ENCODE measurements at regions not wholly inside any gene's neighbourhood (a gene's known extent, or its start where the extent isn't known, plus 50 kb on each side); places are given as distances from the start of the nearest gene placed in this dataset.

- DNase-seq: no peak
These were observed 53.7 kb upstream of the SMAD1 start for GRCh38 chr4:145427991-145428390.

- no peak for DNase-seq
These were observed 54.4 kb upstream of the SMAD1 start for GRCh38 chr4:145427221-145427620.

- no peak for DNase-seq
These were observed 58.5 kb upstream of the SMAD1 start for GRCh38 chr4:145423017-145423708.

- no peak for DNase-seq
These were observed 60.9 kb upstream of the SMAD1 start for GRCh38 chr4:145420595-145421214.

GRCh38 chr4:145418739-145419138, 62.9 kb upstream of the SMAD1 start:
- DNase-seq: no peak

GRCh38 chr4:145417348-145418130, 64.1 kb upstream of the SMAD1 start:
- no peak for DNase-seq

- no peak for DNase-seq
These were observed 66.8 kb upstream of the SMAD1 start for GRCh38 chr4:145414841-145415240.

GRCh38 chr4:145414226-145414625, 67.4 kb upstream of the SMAD1 start:
- no peak for DNase-seq

GRCh38 chr4:145406970-145407369, 74.7 kb upstream of the SMAD1 start:
- no peak for DNase-seq

GRCh38 chr4:145404761-145405160, 76.9 kb upstream of the SMAD1 start:
- no peak for DNase-seq

- no peak for DNase-seq
These were observed 85.1 kb upstream of the SMAD1 start for GRCh38 chr4:145396581-145396980.

GRCh38 chr4:145390571-145390970, 91.1 kb upstream of the SMAD1 start:
- no peak for DNase-seq

- no peak for DNase-seq
These were observed 92.1 kb upstream of the SMAD1 start for GRCh38 chr4:145389550-145389949.

GRCh38 chr4:145388043-145388442, 93.6 kb upstream of the SMAD1 start:
- no peak for DNase-seq

GRCh38 chr4:145387079-145387478, 94.6 kb upstream of the SMAD1 start:
- DNase-seq: no peak

- DNase-seq: no peak
These were observed 100.5 kb upstream of the SMAD1 start for GRCh38 chr4:145381163-145381562.

- no peak for DNase-seq
These were observed 101.5 kb upstream of the SMAD1 start for GRCh38 chr4:145380123-145380522.

- no peak for DNase-seq
These were observed 106.2 kb upstream of the SMAD1 start for GRCh38 chr4:145375416-145375815.

- DNase-seq: no peak
These were observed 129.1 kb upstream of the SMAD1 start for GRCh38 chr4:145352438-145353145.

GRCh38 chr4:145351922-145352321, 129.7 kb upstream of the SMAD1 start:
- no peak for DNase-seq

- no peak for DNase-seq
These were observed 130.5 kb upstream of the SMAD1 start for GRCh38 chr4:145351162-145351561.

- DNase-seq: no peak
These were observed 133.4 kb upstream of the SMAD1 start for GRCh38 chr4:145348291-145348690.

GRCh38 chr4:145347684-145348083, 134.0 kb upstream of the SMAD1 start:
- DNase-seq: no peak
